Stomach (tissue), 4 donors: ENCODE measurements at regions not wholly inside any gene's neighbourhood (a gene's known extent, or its start where the extent isn't known, plus 50 kb on each side); places are given as distances from the start of the nearest gene placed in this dataset.

Source experiments
- POLR2A ChIP-seq, 4 donors: fragments of 450-650 bp; IDR thresholded peaks; one replicate each; pipeline ENCODE4 v1.6.1; 2016; ENCODE audit warnings: antibody characterized with exemption in 4 of 4, control low read depth in 2 of 4, mild to moderate bottlenecking in 1 of 4, moderate library complexity in 1 of 4
- POLR2AphosphoS5 ChIP-seq, 3 donors: sonication (generic); formaldehyde crosslinking; IDR thresholded peaks; one replicate each; pipeline ENCODE4 v1.6.1; 2016; ENCODE audit warnings: antibody characterized with exemption in 3 of 3
- TF ChIP-seq, protein P1 (sequence below), 7 experiments: fragments of 450-650 bp in 4 of 7; fragments of 200-600 bp in 3 of 7; sonication (generic) in 3 of 7; IDR thresholded peaks; one replicate each; pipeline ENCODE4 v1.5.1; 2016 to 2019; ENCODE audit warnings: antibody characterized with exemption in 7 of 7, control low read depth in 2 of 7, mild to moderate bottlenecking in 1 of 7

GRCh38 chr1:106960412-106960811 lies 96.1 kb upstream of the PRMT6 start:
- TF ChIP-seq, protein P1, sequence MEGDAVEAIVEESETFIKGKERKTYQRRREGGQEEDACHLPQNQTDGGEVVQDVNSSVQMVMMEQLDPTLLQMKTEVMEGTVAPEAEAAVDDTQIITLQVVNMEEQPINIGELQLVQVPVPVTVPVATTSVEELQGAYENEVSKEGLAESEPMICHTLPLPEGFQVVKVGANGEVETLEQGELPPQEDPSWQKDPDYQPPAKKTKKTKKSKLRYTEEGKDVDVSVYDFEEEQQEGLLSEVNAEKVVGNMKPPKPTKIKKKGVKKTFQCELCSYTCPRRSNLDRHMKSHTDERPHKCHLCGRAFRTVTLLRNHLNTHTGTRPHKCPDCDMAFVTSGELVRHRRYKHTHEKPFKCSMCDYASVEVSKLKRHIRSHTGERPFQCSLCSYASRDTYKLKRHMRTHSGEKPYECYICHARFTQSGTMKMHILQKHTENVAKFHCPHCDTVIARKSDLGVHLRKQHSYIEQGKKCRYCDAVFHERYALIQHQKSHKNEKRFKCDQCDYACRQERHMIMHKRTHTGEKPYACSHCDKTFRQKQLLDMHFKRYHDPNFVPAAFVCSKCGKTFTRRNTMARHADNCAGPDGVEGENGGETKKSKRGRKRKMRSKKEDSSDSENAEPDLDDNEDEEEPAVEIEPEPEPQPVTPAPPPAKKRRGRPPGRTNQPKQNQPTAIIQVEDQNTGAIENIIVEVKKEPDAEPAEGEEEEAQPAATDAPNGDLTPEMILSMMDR (IDR thresholded peaks at IDR 0.05) = no peak
- TF ChIP-seq POLR2A (IDR thresholded peaks at IDR 0.05) = no peak
- no peak for TF ChIP-seq POLR2AphosphoS5 (IDR thresholded peaks at IDR 0.05)
